GDM1 (cell line): ENCODE measurements at regions not wholly inside any gene's neighbourhood (a gene's known extent, or its start where the extent isn't known, plus 50 kb on each side); places are given as distances from the start of the nearest gene placed in this dataset.

Experiments used
- DNase-seq: peaks from one replicate; lab custom pipeline; 2025; lab: John Stamatoyannopoulos, UW

DNA sequence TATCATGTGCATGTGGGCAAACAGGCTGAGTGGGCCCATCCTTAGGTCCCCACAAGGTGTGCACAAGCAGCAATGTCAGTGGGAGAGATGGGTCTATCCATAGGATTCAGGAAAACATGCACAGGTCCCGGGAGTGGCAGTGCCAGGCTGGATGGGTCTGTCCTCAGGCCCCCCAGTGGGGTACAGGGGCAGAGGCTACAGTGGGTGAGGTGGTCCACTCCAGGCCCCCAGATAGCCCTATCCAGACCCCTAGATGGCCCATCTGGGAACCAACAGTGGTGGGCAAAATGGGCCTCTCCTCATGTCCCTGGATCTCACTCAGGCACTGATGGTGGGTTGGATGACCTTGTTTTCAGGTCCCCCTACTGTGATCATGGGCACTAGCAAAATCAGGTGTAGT, 277.8 kb upstream of the SYT1 start:
- DNase-seq: no peak

DNA sequence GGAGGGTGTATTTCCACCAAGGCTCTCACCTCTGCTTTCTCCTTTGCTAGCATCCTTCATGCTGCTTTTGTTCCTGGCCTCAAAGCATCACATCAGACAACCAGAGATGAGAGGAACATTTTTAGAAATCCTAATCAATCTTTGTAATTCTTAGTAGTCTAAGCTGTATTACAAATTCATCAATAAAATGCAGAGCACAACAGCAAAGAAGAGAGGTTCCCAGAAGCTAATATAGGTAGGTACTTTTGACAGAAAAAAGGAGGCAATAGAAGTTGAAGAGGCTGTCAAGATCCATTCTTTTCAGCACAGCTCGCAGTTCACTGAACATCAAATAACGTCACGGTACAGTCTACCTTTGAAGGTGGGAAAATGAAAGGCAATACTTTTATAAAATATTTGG, 265.2 kb upstream of the SYT1 start:
- no peak for DNase-seq

DNA sequence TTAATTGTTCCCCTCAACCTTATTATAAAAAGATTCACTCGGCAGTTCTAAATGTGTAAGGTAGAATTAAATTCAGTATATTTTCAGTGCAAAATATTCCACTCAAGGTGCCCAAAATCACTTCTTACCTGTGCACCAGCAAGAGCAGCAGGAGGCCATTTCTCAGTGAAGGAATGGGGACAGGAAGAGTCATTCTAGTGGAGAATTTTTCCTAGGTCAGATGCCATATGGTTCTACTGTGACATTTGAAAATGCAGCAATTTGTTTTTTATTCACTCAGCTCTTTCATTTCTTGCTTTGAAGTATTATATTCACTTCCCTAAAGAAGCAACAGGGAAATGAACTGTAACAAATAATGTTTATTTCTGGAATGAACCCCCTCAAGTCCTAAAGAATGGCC, 264.0 kb upstream of the SYT1 start:
- DNase-seq: no peak

DNA sequence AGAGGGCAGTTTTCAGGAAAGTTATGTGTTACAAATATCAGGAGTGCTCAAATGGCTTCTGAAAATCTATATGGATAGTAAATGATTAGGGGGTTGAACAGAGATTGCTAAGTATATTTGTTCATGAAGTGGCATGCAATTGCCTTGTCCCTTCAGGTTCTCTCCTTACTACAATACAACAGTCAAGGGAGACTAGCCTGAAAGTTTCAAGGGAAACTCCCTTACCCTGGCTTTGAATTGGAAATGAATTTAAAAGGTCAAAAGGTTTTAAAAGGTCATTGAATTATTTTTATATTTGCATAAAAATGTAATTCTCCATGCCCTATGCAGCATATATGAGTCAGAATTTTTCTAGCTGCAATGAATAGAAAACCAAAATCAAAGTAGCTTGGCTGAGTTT, 253.1 kb upstream of the SYT1 start:
- no peak for DNase-seq

DNA sequence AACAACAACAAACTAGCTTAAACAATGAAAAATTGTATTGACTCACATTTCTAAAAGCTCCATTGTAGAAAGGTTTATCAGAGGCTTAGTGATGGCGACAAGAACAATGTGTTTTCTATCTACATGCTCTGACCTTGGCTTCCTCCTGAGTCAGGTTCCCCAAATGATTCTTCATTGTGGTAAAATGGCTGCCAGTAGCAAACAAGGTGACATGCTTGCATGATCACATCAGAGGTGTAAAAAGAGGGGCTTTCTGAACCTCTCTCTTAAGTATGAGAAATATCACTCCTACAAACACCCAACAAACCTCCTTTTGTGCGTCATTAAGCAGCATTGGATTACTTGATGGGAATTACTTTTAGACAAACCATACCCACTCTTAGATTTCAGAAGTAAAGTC, 252.4 kb upstream of the SYT1 start:
- no peak for DNase-seq

DNA sequence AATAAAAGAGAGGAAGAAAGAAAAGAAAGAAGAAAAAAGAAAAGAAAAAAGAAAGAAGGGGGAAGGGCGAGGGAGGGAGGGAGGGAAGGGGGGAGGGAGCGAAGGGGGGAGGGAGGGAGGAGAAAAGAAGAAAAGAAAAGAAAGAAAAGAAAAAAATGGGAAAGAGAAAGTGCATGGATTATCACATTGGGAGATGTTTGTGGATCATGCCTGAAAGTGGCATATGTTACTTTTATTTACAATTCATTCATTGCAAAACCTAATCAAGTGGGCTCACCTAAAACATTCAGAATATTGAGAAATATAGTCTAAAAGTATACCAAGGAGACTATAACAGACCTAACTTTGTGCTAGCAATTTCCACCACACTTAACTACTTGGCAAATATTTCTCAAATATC, 246.9 kb upstream of the SYT1 start:
- no peak for DNase-seq

DNA sequence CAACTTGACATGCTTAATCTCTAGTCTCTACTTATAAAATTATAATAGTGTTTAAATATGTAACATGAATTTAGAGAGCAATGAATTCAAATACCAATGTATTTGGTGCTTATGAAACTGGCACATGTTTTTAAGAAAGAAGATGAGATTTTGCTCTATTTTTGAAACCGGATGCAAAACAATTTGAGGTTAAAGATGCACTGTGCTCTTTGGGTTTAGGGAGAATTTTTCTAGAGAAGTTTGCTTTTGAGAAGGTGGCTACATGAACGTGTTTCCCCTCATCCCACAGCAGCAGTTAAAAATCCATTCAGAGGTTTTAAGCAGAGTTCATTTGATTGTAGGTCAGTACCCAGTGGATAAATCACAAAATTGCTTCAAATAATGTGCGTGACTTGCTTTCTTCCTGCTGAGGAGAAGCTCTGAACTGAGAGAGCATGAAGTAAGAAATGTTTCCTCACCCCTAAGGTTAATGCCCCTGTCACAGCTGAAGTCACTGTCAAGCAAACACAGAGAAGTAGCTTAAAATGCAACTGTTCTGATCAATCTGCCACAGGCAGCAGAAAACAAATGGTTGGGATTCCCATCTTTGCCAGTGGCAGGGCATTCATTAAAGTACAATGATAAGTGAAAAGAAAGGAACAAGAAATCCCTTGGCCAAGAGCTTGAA, 241.9 kb upstream of the SYT1 start:
- DNase-seq: no peak

DNA sequence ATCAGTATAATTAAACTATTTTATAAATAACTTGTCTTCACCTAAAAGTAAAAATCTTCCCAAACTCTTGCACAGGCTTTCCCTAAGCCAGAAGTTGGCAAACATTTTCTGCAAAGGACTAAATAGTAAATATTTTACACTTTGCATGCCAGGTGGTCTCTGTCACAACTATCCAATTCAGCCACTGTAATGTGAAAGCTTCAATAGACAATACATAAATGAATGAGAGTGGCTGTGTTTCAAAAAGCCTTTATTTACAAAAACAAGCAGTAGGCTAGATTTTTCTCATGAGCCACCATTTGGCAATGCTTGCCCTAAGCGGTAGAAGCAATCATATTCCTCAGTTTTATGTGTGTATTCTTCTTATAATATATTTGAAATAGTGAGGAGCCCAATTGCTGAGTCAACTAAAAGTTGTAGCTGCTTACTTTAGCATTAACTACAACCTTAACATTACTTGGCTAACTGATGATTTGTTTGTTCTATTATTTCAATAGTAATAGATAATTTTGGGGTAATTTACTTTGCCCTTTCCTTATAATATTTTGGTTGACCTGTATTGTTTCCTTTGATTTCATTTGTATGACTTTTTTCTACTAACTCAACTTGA, 236.0 kb upstream of the SYT1 start:
- no peak for DNase-seq

DNA sequence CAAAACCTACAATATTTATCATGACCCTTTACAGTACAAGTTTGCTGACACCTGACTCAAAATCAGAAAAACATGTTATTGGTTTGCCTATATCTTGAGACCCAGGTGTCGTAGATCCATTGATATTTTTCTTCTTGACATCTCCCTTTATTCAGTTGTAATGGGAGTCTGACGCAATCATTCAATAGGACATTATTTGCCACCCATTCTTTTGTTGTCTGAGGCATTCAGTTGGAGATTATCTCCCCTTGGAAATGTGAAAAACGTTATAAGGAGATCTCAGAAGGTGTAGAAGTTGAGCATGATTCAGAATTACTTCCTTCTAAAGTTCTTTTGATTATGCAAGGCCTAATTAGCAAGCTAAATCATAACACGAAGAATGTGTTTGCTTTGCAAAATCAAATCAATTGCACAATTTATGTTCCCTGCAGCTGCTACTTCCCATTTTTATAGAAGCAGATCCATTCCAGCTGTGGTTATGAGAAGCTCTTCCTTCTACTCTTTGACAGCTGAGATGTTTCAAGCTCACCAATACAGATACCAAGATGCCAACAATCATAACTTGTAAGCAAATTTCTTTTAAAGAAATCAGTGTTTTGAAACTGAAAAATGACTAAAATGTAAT, 228.2 kb upstream of the SYT1 start:
- no peak for DNase-seq

DNA sequence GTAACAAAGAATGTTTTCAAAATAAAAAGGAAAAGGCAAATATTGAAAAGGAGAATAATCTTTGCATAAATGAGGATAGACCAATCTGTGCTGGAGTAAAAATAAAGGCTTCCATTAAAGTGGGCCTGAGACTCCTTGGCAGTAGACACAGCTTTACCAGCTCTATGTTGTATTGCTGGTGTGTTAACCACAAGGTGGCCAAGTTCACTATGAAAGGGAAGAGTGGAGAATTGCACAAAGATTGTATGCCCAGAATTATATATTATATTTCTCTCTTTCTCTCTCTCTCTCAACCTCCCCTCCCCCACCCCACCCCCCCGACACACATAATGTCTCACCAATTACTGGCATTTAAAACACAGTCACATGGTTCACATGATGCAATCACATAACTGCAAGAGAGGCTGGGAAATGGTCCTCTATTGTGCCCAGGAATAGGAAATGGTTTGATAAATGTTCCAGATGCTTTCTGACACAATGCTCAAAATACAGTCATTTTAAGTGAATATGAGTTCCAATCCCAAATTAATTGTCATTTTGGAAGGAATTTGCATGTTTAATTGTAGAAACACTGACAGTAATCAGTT, 222.6 kb upstream of the SYT1 start:
- DNase-seq: no peak

DNA sequence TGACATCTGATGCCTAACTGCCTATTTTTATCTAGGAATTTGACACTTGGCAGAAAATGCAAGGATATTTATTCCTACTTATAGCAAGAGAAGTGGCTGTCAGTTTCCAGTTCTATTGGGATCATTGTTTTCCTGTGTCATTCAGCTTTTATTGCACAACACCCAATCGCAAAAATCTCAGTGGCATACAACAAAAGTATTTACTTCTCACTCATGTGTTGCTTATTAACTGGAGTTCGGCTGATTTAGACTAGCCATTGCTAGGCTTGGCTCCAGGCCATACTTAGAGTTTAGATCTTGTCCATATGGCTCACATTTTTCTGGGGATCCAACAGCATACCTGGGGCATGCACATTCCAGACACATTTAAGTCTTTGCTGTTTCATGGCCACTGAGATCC, 218.6 kb upstream of the SYT1 start:
- DNase-seq: no peak

DNA sequence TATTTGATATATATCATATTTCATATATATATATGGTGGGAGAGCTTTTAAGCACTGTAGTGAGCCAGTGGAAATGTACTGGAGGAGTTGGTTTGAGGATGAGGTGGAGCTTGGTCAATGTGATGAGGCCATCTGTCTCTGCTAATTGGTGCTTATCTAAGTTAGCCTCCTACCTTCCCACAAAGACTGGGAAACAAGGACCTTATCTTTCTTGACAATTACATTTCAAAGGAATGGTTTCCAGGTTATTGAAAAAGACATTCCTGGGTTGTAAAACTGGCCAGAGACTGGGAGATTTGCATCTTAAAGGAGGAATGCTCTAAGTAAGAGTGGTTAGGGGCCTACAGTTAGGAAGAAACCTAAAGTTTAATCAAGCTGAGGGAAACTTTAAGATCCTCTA, 212.8 kb upstream of the SYT1 start:
- no peak for DNase-seq

DNA sequence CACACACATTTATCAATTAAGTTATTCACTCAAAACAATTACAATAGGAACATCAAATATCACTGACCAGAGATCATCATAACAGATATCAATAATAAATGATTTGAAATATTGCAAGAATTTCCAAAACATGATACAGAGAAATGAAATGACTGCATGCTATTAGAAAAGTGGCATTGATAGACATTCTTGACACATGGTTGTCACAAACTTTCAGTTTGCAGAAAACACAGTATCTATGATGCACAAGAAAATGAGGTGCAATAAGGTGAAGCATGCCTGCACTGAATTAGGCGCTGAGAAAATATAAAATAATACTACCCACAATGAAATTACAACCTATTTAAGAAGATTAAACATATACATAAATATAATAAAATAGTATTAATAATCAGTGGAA, 198.0 kb upstream of the SYT1 start:
- DNase-seq: no peak

DNA sequence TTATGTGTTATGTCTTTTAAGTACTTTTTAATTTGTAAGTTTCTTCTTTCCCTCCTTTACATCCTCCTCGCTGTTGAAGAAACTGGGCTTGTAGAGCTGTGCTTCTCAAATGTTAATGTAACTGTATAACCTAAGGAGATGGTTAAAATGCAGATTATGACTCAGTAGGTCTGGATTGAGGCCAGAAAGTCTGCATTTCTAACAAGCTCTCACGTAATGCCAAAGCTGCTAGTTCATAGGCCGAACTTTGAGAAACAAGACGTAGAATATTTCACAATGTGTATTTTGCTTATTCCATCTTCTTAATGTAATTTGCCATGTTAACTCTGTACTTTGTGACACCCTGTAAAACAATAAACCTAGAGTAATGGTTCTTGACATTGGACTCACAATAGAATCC, 193.3 kb upstream of the SYT1 start:
- DNase-seq: no peak

DNA sequence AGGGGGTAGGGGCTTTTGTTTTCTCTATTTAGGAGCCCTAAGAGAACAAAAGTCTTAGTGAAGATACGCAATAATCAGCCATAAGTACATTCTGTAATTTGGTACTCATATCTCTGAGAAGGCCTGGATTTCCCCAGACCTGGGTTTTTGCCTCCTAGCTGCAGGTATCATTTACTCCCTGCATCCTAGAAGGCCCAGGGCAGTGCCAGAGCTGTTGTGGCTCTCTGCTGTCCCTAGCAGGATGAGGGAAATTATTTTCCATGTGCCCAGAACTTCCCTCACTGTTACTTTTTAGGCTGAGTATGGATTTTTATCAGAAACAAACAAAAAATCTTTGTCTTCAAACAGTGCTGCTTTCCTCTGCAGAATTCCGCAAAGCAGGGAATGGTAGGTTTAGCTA, 192.5 kb upstream of the SYT1 start:
- DNase-seq: no peak

DNA sequence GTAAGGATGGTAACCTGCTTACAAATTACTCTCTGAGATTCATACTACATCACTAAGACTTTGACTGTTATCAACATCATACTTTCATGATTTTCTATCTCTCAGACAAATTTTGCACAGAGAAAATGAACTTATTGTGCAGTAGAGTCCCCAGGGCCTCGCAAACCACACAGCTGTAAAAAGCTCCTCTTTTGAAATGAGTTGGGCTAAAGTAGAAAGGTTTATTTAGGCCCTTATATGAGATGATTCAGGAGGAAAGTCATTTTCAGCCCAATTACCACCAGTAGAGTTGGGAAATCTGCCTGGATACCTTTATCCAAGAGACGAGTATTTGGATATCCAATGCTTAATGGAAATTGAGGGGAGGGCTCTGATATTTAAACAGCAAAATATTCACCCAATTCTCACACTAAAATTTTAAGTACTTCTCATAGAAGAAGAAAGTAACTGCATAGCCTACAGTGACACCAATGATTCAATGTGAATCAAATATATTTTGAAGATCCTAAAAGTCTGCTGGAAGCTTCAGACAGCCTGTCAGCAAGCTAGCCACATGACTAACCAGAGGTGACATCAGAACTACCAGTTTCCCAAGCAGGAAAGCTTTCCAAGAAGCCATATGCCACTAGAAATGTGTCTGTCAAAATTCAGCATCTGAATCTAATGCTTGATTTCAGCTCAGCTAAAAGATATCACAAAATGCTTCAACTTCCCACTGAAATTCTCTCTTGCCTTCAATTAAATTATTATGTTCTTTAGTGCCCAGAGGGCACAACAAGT, 190.1 kb upstream of the SYT1 start:
- no peak for DNase-seq

DNA sequence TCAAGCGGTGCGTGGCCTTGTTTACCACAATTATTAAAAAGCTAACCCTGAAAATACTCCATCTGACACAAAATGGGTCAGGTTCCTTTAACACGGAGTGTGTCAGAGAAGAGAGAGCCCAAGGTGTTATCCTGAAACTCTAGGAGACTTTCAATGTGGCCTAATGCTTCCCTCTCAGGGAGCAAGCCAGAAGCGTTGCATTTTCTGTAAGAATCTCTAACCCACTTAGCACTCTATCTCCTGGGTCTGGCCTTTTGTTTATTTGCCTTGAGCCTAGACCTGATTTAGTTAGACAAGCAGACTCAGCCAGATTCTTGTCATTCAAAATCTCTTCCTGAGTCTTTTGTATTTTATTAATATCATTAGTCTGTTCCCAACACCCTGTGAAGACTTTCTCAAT, 184.0 kb upstream of the SYT1 start:
- DNase-seq: no peak

DNA sequence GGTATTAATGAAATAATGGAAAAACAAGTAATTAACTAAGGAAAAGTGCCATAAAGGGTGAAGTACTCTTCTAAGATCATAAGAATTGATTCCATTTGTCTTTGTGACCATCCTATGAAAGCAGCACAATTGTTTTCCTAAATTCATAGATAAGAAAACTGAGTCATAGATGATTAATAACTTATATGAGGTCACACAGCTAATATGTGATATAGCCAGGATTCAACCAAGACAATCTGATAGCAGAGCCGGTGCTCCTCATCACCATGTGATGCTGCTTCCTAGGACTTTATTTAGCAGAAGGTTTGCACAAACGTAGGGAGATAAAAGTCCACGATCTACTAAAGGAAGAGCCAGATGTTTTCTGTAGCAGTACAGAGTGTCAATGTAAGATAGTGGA, 181.5 kb upstream of the SYT1 start:
- no peak for DNase-seq

DNA sequence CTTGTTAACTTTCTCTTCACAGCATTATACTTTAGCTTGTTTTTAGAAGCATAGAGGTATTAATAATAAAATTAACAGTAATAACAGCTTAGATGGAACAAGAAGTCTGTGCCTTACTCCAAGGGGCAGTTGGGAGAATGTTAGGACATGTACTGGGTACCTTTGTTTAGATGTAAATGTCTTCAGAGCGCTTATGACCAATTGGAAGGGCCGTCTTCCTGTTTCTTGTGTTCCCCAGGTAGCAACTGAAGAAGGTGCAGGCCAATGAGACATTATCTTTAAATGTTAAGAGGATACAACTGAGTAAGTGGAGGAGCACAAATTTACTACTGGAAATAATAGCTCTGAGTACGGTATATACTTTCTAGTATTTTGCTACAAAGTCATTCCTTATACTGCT, 180.9 kb upstream of the SYT1 start:
- no peak for DNase-seq

DNA sequence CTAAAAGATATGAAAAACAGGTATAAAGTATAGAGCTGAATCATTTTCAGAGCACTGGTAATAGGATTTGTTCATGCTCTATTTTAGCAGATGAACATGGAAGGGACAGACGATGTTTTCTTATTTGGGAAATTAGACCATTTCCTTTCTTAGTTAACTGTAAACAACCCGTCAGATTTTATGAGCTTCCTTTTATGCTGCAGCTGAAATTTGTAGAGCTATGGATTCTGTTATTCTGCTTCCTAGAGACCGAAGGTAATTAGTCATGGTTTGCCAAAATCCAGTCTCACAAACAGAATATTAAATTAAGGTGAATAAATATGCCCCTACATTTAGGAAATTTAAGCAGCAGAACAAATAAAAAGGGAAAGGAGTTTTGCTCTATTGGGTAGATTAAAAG, 180.2 kb upstream of the SYT1 start:
- DNase-seq: no peak

DNA sequence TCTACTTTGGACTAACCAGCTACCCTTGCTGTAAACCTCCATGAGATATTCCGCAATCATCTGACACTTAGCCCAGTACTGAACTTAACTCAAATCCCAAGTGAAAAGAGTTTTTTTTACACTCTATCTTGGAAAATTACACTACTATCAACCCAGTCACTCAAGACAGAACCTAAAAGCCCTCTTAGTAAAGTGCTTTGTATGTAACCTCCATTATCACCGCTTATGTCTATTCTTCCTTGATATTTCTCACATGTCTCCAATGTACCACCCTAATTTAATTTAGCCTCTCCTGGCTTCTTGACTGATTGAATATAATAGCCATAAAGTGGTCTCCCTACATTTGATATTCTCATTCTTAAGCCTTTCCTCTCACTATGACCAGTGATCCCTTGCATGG, 168.8 kb upstream of the SYT1 start:
- DNase-seq: no peak

DNA sequence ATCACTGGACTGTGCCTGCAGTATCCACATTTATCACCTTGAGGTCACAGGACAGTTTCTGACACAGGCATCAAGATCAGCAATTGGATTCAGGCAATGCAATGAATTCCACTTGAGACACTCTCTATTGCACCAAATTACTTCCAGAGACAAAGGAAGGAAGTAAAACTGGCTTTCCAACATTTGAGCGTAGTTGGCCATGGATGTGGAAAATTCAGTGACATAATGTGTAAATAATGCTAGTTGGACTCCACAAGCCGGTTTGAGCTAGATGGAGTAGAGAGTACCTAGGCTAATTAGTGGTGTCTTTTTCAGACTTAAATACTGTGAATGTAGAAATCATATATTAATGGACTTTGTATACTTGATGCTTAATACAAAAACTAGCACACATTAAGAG, 168.3 kb upstream of the SYT1 start:
- no peak for DNase-seq
